Panc1 (cell line): ENCODE measurements at regions not wholly inside any gene's neighbourhood (a gene's known extent, or its start where the extent isn't known, plus 50 kb on each side); places are given as distances from the start of the nearest gene placed in this dataset.

Source experiments
- ATAC-seq: fragments of 200-7000 bp; cut with Tn5 transposase; 2 replicates; pipeline ENCODE4 v1.9.1; 2020; ENCODE audit warnings: mild to moderate bottlenecking, moderate library complexity
- BruUV-seq: library from RNA; stranded (reverse); fragments of 400-500 nt; replicated peaks from 2 replicates; lab custom pipeline; 2021; lab: Mats Ljungman, UMichigan
- CTCF ChIA-PET: fragments of 300-600 bp; sonication (Branson Sonifier 250); formaldehyde crosslinking; loops from one replicate; lab custom pipeline; 2022; ENCODE audit warnings: antibody characterized with exemption; lab: Charles Lee
- POLR2A ChIA-PET: fragments of 300-600 bp; sonication (Branson Sonifier 250); formaldehyde crosslinking; loops from one replicate; lab custom pipeline; 2022; ENCODE audit warnings: antibody characterized with exemption; lab: Charles Lee
- DNase-seq: peaks from one replicate; pipeline ENCODE4 v3.0.0-alpha.2; 2010; ENCODE audit warnings: low read depth, low spot score
- H3K27ac ChIP-seq: 2 replicates; pipeline ENCODE4 v1.5.1; 2011; ENCODE audit warnings: mild to moderate bottlenecking, low read length, inconsistent platforms
- H3K27me3 ChIP-seq: fragments of 200-500 bp; sonication (Bioruptor generic); 2 replicates; pipeline ENCODE4 v1.6.0; 2014; ENCODE audit warnings: low read length, inconsistent platforms; ENCODE audit not compliant: control insufficient read depth, insufficient read depth
- H3K36me3 ChIP-seq: fragments of 200-500 bp; sonication (Bioruptor generic); 2 replicates; pipeline ENCODE4 v1.5.1; 2014; ENCODE audit warnings: inconsistent platforms, mild to moderate bottlenecking, low read length, moderate library complexity; ENCODE audit not compliant: control insufficient read depth, insufficient read depth
- H3K4me1 ChIP-seq: 2 replicates; pipeline ENCODE4 v1.5.1; 2011; ENCODE audit warnings: inconsistent platforms, mild to moderate bottlenecking, low read length, moderate library complexity; ENCODE audit not compliant: control insufficient read depth, insufficient read depth
- H3K4me3 ChIP-seq, 2 experiments: 2 replicates each; pipeline ENCODE4 v1.5.1; 2011 to 2012; ENCODE audit warnings: low read depth in 2 of 2, low read length in 2 of 2, mild to moderate bottlenecking in 2 of 2, inconsistent platforms in 1 of 2, moderate library complexity in 1 of 2
- H3K9me3 ChIP-seq: fragments of 200-500 bp; sonication (Bioruptor generic); 2 replicates; pipeline ENCODE4 v1.5.1; 2014; ENCODE audit warnings: low read depth, mild to moderate bottlenecking, inconsistent platforms, low read length, moderate library complexity; ENCODE audit not compliant: control insufficient read depth, insufficient read depth
- POLR2AphosphoS5 ChIP-seq: IDR thresholded peaks from 2 replicates; pipeline ENCODE4 v1.6.1; 2012; ENCODE audit warnings: mild to moderate bottlenecking, low read depth, low read length, moderate library complexity
- SIN3A ChIP-seq: IDR thresholded peaks from 2 replicates; pipeline ENCODE4 v1.6.1; 2012; ENCODE audit warnings: low read depth, mild to moderate bottlenecking, low read length, moderate library complexity, borderline replicate concordance; ENCODE audit not compliant: insufficient read depth
- TCF7L2 ChIP-seq: IDR thresholded peaks from 2 replicates; pipeline ENCODE4 v1.6.1; 2011; ENCODE audit warnings: mild to moderate bottlenecking, low read depth, low read length, inconsistent platforms
- in situ Hi-C: cut with HindIII; loops from 2 replicates; pipeline ENCODE4 v1.10.0; 2016; ENCODE audit warnings: low sequenced_read_pairs, low pct_unique_long_range_greater_than_20kb
- intact Hi-C: fragments of 100-400 bp; cut with micrococcal nuclease; formaldehyde crosslinking; loops from one replicate; pipeline ENCODE4 v1.10.0; 2022; ENCODE audit not compliant: unreplicated experiment
- TF ChIP-seq, protein P1 (sequence below): fragments of 450-650 bp; IDR thresholded peaks from 2 replicates; pipeline ENCODE4 v1.5.1; 2017; ENCODE audit warnings: mild to moderate bottlenecking
- TF ChIP-seq, protein P2 (sequence below), 2 experiments: IDR thresholded peaks; 2 replicates each; pipeline ENCODE4 v1.6.1; 2011 to 2012; ENCODE audit warnings: low read depth in 2 of 2, control low read depth in 1 of 2, low read length in 1 of 2, mild to moderate bottlenecking in 1 of 2, moderate library complexity in 1 of 2; ENCODE audit not compliant: insufficient read depth in 1 of 2

DNA sequence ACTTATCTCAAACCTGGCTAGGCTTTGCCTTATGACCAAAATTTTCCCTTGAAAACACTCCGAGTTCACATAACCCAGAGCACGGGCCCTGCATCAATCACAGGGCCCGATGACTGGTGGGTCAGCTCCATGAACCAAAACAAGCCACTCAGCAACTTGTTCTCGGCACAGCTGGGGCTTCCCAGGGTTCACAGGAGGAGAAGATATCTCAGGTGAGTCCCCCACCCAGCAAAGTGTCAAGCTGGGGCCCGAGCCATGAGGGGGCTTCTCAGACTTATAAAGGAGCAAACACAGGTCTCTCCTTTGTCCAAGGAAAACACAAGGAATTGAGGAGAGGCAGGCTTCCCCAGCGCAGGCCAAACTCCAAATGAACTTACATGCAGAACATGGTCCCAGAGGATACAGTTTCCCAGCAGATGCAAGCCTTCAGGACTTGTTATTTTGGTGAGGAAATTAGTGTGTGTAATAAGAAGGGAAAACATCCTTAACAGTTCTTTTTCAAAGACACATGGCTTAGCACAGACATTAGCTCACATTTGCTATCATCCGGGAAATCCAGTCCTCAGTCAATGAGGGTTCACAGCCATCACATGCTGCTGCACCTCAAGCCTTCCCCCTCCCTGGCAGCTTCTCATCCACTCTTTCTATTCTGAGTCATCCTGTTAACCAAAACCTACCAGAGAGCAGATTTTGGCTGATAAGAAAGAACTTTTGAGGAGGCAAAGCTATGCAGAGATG lies 98.1 kb upstream of the NFIA start:
- no peak for DNase-seq
- Histone ChIP-seq H3K27me3 (no peaks in the 10 kb centered on the region), H3K9me3 (no peaks in the 10 kb centered on the region), H3K36me3 (no peaks in the 10 kb centered on the region), H3K4me3 (no peak overlapping the region), H3K27ac (no peak overlapping the region), H3K4me1 (no peaks in the 10 kb centered on the region)
- TF ChIP-seq SIN3A (no peak), POLR2AphosphoS5 (no peak), TCF7L2 (no peak)
- TF ChIP-seq, protein P1, sequence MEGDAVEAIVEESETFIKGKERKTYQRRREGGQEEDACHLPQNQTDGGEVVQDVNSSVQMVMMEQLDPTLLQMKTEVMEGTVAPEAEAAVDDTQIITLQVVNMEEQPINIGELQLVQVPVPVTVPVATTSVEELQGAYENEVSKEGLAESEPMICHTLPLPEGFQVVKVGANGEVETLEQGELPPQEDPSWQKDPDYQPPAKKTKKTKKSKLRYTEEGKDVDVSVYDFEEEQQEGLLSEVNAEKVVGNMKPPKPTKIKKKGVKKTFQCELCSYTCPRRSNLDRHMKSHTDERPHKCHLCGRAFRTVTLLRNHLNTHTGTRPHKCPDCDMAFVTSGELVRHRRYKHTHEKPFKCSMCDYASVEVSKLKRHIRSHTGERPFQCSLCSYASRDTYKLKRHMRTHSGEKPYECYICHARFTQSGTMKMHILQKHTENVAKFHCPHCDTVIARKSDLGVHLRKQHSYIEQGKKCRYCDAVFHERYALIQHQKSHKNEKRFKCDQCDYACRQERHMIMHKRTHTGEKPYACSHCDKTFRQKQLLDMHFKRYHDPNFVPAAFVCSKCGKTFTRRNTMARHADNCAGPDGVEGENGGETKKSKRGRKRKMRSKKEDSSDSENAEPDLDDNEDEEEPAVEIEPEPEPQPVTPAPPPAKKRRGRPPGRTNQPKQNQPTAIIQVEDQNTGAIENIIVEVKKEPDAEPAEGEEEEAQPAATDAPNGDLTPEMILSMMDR, result no peak
- TF ChIP-seq, protein P2, sequence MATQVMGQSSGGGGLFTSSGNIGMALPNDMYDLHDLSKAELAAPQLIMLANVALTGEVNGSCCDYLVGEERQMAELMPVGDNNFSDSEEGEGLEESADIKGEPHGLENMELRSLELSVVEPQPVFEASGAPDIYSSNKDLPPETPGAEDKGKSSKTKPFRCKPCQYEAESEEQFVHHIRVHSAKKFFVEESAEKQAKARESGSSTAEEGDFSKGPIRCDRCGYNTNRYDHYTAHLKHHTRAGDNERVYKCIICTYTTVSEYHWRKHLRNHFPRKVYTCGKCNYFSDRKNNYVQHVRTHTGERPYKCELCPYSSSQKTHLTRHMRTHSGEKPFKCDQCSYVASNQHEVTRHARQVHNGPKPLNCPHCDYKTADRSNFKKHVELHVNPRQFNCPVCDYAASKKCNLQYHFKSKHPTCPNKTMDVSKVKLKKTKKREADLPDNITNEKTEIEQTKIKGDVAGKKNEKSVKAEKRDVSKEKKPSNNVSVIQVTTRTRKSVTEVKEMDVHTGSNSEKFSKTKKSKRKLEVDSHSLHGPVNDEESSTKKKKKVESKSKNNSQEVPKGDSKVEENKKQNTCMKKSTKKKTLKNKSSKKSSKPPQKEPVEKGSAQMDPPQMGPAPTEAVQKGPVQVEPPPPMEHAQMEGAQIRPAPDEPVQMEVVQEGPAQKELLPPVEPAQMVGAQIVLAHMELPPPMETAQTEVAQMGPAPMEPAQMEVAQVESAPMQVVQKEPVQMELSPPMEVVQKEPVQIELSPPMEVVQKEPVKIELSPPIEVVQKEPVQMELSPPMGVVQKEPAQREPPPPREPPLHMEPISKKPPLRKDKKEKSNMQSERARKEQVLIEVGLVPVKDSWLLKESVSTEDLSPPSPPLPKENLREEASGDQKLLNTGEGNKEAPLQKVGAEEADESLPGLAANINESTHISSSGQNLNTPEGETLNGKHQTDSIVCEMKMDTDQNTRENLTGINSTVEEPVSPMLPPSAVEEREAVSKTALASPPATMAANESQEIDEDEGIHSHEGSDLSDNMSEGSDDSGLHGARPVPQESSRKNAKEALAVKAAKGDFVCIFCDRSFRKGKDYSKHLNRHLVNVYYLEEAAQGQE (IDR thresholded peaks at IDR 0.05; ENCODE audit: insufficient read depth in 1 of 2, low read depth in 2 of 2, low read length in 1 of 2), result no peak
- CTCF ChIA-PET, result no interaction called here
- POLR2A ChIA-PET, result no interaction called here
- ATAC-seq, result no peak
- intact Hi-C loops (no loop called here), in situ Hi-C loops (no loop called here)
- no TSS peak for BruUV-seq

DNA sequence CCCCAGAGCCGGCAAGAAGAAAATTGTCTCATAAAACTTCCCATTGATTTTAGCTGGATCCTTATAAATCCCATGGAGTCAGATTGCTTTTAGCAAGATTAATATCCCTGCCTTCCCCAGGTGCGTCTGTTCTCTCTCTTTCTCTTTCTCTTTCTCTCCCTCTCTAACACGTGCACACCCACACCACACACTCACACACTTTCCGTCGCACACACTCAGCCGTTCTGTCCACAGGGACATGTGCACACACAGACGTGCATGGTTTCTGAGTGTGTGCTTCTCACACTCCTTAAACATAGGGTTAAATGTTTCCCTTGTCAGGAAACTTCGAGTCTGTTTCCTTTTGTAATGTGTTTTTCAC lies 98.7 kb upstream of the NFIA start:
- ATAC-seq (no peak), DNase-seq (no peak)
- ChIA-PET CTCF (no interaction called here), POLR2A (no interaction called here)
- Histone ChIP-seq H3K9me3 (no peaks in the 10 kb centered on the region), H3K36me3 (no peaks in the 10 kb centered on the region), H3K4me1 (no peaks in the 10 kb centered on the region), H3K4me3 (no peak overlapping the region), H3K27me3 (no peaks in the 10 kb centered on the region), H3K27ac (no peak overlapping the region)
- in situ Hi-C loops, result no loop called here
- BruUV-seq, result no TSS peak
- intact Hi-C loops, result no loop called here
- TF ChIP-seq, protein P2 (IDR thresholded peaks at IDR 0.05; ENCODE audit: insufficient read depth in 1 of 2, low read depth in 2 of 2, low read length in 1 of 2), result no peak
- TF ChIP-seq, protein P1, result no peak
- TF ChIP-seq SIN3A (no peak), POLR2AphosphoS5 (no peak), TCF7L2 (no peak)
